Neural progenitor cell (in vitro differentiated cells): ENCODE measurements at regions not wholly inside any gene's neighbourhood (a gene's known extent, or its start where the extent isn't known, plus 50 kb on each side); places are given as distances from the start of the nearest gene placed in this dataset.

Experiments used
- DNase-seq: peaks from one replicate; pipeline ENCODE4 v3.0.0-alpha.2; 2016; ENCODE audit warnings: low spot score
- H2AFZ ChIP-seq: fragments of 200-600 bp; sonication (generic); replicated peaks from 2 replicates; pipeline ENCODE4 v1.6.1; 2016; ENCODE audit warnings: antibody characterized with exemption
- H3F3A ChIP-seq: fragments of 200-600 bp; sonication (generic); 2 replicates; pipeline ENCODE4 v1.6.1; 2016; ENCODE audit warnings: antibody characterized with exemption, low read depth
- H3K27ac ChIP-seq: fragments of 200-600 bp; sonication (generic); 2 replicates; pipeline ENCODE4 v1.5.1; 2016; ENCODE audit warnings: mild to moderate bottlenecking
- H3K27me3 ChIP-seq: fragments of 200-600 bp; sonication (generic); 2 replicates; pipeline ENCODE4 v1.6.1; 2016; ENCODE audit warnings: mild to moderate bottlenecking, moderate library complexity
- H3K36me3 ChIP-seq: fragments of 200-600 bp; sonication (generic); 2 replicates; pipeline ENCODE4 v1.5.1; 2016
- H3K4me1 ChIP-seq: fragments of 200-600 bp; sonication (generic); 2 replicates; pipeline ENCODE4 v1.6.1; 2016; ENCODE audit warnings: mixed run types
- H3K4me2 ChIP-seq: fragments of 200-600 bp; sonication (generic); 2 replicates; pipeline ENCODE4 v1.6.1; 2016
- H3K4me3 ChIP-seq: fragments of 200-600 bp; sonication (generic); 2 replicates; pipeline ENCODE4 v1.5.1; 2016
- H3K79me2 ChIP-seq: fragments of 200-600 bp; sonication (generic); 2 replicates; pipeline ENCODE4 v1.6.1; 2016; ENCODE audit warnings: low read depth
- H3K9ac ChIP-seq: fragments of 200-600 bp; sonication (generic); 2 replicates; pipeline ENCODE4 v1.6.1; 2016
- H3K9me3 ChIP-seq: fragments of 200-600 bp; sonication (generic); 2 replicates; pipeline ENCODE4 v1.5.1; 2016; ENCODE audit warnings: low read depth
- H4K20me1 ChIP-seq: fragments of 200-600 bp; sonication (generic); 2 replicates; pipeline ENCODE4 v1.6.1; 2016; ENCODE audit warnings: low read depth
- H3K27ac Mint-ChIP-seq: 3 replicates; pipeline ENCODE4 v1.8.0; 2021; ENCODE audit warnings: mixed read lengths
- H3K27me3 Mint-ChIP-seq: 2 replicates; pipeline ENCODE4 v1.8.0; 2022; ENCODE audit warnings: low read depth, mild to moderate bottlenecking, inconsistent platforms, moderate library complexity, mixed read lengths; ENCODE audit not compliant: insufficient read depth
- H3K36me3 Mint-ChIP-seq: 3 replicates; pipeline ENCODE4 v1.8.0; 2021; ENCODE audit warnings: mixed read lengths
- H3K4me1 Mint-ChIP-seq: 3 replicates; pipeline ENCODE4 v1.8.0; 2021; ENCODE audit warnings: mixed read lengths
- H3K4me3 Mint-ChIP-seq: 3 replicates; pipeline ENCODE4 v1.8.0; 2021; ENCODE audit warnings: mild to moderate bottlenecking, moderate library complexity, mixed read lengths
- H3K9me3 Mint-ChIP-seq: 3 replicates; pipeline ENCODE4 v1.8.0; 2020; ENCODE audit warnings: mixed read lengths
- CTCF ChIP-seq: fragments of 200-600 bp; sonication (generic); IDR thresholded peaks from 2 replicates; pipeline ENCODE4 v1.5.1; 2017; ENCODE audit warnings: antibody characterized with exemption, mild to moderate bottlenecking
- EZH2 ChIP-seq: fragments of 200-600 bp; sonication (generic); IDR thresholded peaks from 2 replicates; pipeline ENCODE4 v1.6.1; 2017; ENCODE audit warnings: antibody characterized with exemption, mild to moderate bottlenecking, moderate library complexity
- EZH2phosphoT487 ChIP-seq: fragments of 200-600 bp; sonication (generic); IDR thresholded peaks from 2 replicates; pipeline ENCODE4 v1.6.1; 2017; ENCODE audit warnings: antibody characterized with exemption

GRCh38 chr17:55580596-55581133 lies 69.4 kb upstream of the SMIM36 start:
- no peaks in the 10 kb centered on the region for H3K36me3 Mint-ChIP-seq
- no peaks in the 10 kb centered on the region for H3K79me2 ChIP-seq
- no peaks in the 10 kb centered on the region for H3K27me3 ChIP-seq
- no peak overlapping the region for H3K27ac ChIP-seq
- H3K4me2 ChIP-seq = no peak overlapping the region
- no peaks in the 10 kb centered on the region for H3K9me3 Mint-ChIP-seq
- no peaks in the 10 kb centered on the region for H3K9me3 ChIP-seq
- peaks cover 2% of the 10 kb centered on the region for H3K27me3 Mint-ChIP-seq
- H3K27ac Mint-ChIP-seq = no peak overlapping the region
- DNase-seq = no peak
- no peak overlapping the region for H2AFZ ChIP-seq
- no peaks in the 10 kb centered on the region for H3K36me3 ChIP-seq
- H3K4me1 ChIP-seq = no peaks in the 10 kb centered on the region
- no peak overlapping the region for H3K4me3 Mint-ChIP-seq
- H3K4me3 ChIP-seq = no peak overlapping the region
- H3K9ac ChIP-seq = no peak overlapping the region
- H3K4me1 Mint-ChIP-seq = no peaks in the 10 kb centered on the region
- TF ChIP-seq EZH2phosphoT487 = no peak
- TF ChIP-seq CTCF = no peak
- no peak for TF ChIP-seq EZH2
- H3F3A ChIP-seq = no peaks in the 10 kb centered on the region
- no peaks in the 10 kb centered on the region for H4K20me1 ChIP-seq

GRCh38 chr17:55577687-55578086 lies 66.4 kb upstream of the SMIM36 start:
- Histone ChIP-seq H3K27me3 (no peaks in the 10 kb centered on the region), H3K9ac (no peak overlapping the region), H2AFZ (no peak overlapping the region), H3K4me2 (no peak overlapping the region), H3K27ac (no peak overlapping the region), H3K36me3 (no peaks in the 10 kb centered on the region), H3F3A (no peaks in the 10 kb centered on the region), H3K4me3 (no peak overlapping the region), H3K4me1 (no peaks in the 10 kb centered on the region), H4K20me1 (no peaks in the 10 kb centered on the region), H3K9me3 (no peaks in the 10 kb centered on the region), H3K79me2 (no peaks in the 10 kb centered on the region)
- TF ChIP-seq CTCF (no peak), EZH2phosphoT487 (no peak), EZH2 (no peak)
- Mint-ChIP-seq H3K36me3 (no peaks in the 10 kb centered on the region), H3K4me3 (no peak overlapping the region), H3K27ac (no peak overlapping the region), H3K27me3 (no peaks in the 10 kb centered on the region), H3K9me3 (no peaks in the 10 kb centered on the region), H3K4me1 (no peaks in the 10 kb centered on the region)
- no peak for DNase-seq

- H3K9me3 ChIP-seq = no peaks in the 10 kb centered on the region
- H3K27me3 Mint-ChIP-seq = no peaks in the 10 kb centered on the region
- H3K9ac ChIP-seq = no peak overlapping the region
- peak overlapping the region; percentile 3 for H2AFZ ChIP-seq
- H3K4me2 ChIP-seq = no peak overlapping the region
- no peak overlapping the region for H3K27ac Mint-ChIP-seq
- H3K79me2 ChIP-seq = no peaks in the 10 kb centered on the region
- H3K4me1 ChIP-seq = no peaks in the 10 kb centered on the region
- no peak overlapping the region for H3K27ac ChIP-seq
- TF ChIP-seq EZH2 (no peak), CTCF (no peak), EZH2phosphoT487 (no peak)
- no peaks in the 10 kb centered on the region for H3K9me3 Mint-ChIP-seq
- no peak overlapping the region for H3K4me3 ChIP-seq
- no peaks in the 10 kb centered on the region for H3K4me1 Mint-ChIP-seq
- DNase-seq = no peak
- H4K20me1 ChIP-seq = no peaks in the 10 kb centered on the region
- H3K27me3 ChIP-seq = no peaks in the 10 kb centered on the region
- no peak overlapping the region for H3K4me3 Mint-ChIP-seq
- no peaks in the 10 kb centered on the region for H3K36me3 ChIP-seq
- no peaks in the 10 kb centered on the region for H3F3A ChIP-seq
- no peaks in the 10 kb centered on the region for H3K36me3 Mint-ChIP-seq
Observed at GRCh38 chr17:55576996-55577586, 65.8 kb upstream of the SMIM36 start.
